NCI-H2029 treated with DMSO at 0.1 percent for 48 hours (cell line): ENCODE measurements at regions not wholly inside any gene's neighbourhood (a gene's known extent, or its start where the extent isn't known, plus 50 kb on each side); places are given as distances from the start of the nearest gene placed in this dataset.

Experiments used
- DNase-seq: peaks from one replicate; lab custom pipeline; 2025; lab: John Stamatoyannopoulos, UW

DNA sequence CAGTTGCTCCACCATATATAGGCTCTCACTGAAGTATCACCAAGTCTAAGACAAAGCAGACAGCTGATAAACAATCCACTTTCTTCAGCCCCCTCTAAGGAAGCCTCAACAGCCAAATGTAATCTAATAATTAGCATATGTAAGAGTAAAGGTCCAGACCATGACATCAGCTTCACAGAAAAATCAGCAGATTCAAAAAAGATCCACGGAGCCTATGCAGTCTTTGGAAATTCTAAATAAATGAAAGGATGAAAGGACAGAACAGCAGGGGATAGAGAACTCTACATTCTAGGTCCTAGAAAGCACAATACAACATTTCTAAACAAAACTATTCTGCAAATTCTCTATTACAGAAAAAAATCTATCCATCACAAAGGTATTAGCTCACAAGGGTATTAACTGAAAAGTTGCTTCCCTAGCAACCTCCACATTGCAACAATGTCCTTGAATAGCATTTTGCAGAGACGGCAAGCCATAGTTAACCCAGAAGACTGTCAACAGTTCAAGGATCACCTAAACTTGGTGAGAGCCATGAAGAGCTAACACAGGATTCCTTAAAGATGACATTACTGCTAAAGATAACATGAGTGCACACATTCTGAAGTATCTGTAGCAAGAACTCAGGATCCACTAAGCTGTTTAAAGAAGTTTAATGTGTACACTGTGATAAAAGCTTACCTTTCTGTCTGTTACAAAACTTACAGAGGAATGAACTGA, 74.3 kb downstream of the SIPA1L2 start:
- no peak for DNase-seq

DNA sequence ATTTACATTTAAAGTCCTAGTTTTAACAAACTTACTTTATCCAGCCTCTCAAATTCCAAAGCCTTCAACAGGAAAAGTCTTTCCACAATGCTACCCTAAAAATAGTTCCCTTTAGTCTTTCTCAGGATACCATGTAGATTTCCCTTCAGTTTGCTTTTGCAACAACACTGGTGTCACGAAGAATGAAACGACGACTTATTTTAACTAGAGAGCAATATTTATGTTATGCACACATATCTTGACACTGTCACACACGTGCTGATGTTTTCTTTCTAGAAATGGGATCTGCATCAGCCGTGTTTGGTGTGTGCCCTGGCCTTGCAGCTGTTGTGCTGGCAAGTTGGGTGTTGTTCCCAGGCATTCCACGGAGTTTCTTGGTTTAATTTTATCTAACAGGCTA, 75.5 kb downstream of the SIPA1L2 start:
- DNase-seq: no peak

DNA sequence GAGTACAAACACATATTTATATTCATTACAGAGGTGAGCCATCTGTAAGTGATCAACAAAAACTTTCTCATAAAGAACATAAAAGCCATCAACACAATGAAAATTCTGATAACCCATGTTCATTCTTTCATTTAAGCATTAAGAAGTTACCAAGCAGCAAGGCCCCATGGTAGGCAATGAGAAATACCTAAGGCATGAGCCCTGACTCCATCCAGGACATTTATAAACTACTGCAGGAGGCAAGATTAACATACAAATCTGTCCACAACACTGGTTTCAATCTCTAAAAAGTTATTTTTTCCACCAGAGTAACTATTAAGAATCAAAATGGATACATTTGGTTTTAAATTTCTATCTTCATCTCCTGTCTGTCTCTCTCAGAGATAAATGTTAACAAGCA, 76.1 kb downstream of the SIPA1L2 start:
- DNase-seq: no peak

DNA sequence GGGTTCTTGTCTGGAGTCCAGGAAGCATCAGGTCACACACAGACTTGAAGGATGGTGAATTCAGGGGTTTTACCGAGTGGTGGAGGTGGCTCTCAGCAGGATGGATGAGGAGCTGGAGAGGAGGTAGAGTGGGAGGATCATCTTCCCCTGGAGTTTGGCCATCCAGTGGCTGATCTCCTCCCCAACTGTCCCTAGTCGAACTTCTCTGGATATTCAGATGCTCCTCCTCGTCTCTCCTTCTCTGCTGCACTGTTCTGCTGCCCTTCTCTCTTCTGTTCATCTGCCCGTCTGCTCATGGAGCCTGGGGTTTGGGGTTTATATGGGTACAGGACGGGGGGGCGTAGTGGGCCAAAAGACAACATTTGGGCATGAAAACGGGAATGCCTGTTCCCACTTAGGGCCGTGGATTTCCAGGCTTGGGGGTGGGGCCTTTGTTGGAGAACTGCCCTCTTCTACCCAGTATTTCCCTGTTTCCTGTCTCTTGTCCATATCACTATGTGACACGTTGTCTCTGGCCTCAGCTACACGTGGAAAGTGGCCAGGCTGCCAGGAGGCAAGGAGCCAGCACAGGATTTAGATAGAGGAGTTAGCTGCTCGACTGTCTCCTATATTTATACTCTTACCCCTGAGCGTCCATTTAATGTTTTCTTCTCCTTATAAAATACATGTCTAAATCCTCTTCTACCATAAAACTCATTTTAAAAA, 76.7 kb downstream of the SIPA1L2 start:
- peak; percentile 52 for DNase-seq

DNA sequence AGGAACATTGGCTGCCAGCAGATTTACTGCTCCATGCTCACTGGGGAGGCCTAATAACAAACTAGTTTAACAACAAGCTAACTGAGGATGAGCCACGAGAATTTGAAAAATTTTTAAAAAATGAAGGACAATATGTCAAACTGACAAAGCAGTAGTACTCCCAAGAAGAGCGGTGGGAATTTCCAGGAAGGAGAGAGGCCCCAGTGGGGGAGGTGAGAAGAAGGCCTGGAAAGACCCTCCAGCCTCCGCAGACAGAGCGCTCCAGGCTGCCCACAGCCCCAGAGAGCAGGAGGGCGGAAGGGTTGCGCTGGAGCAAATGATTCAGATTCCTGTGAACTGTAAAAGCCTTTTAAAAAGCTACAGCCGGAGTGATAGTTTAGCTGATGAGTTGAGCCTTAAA, 78.5 kb downstream of the SIPA1L2 start:
- DNase-seq: no peak

DNA sequence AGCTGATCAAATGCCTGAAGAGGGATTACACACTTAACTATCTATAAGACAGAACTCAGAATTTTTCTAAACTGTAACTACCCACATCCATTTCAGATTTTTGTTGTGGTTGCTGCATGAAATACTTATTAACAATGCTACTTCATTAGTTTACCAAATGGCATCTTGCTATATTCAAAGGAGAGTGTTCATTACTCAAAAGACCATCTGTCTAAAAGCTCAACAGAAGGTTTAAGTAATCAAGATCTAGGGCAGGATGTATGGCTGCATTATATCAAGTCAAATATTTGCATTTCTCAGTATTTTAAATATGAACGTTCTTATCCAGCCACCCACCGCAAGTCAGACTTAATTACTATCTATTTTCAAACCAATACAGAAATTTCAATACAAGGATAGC, 79.9 kb downstream of the SIPA1L2 start:
- no peak for DNase-seq

DNA sequence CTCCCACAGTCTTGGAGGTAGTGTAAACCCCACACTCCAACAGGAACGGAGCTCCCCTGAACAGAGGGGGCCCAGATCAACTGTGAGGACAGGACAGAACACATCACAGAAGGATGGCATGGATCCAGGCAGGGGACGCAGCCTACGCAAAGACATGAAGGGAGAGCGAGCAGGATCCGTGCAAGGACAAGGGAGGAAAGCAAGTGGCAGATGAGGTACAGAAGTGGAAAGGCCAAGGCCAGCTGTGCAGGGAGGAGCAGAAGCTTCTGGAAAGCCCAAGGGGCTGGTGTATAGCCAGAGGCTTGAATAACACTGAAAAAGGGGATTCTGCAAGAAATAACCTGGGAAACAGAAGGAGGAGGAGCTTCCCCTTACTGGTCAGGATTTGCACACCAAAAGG, 81.2 kb downstream of the SIPA1L2 start:
- DNase-seq: no peak

DNA sequence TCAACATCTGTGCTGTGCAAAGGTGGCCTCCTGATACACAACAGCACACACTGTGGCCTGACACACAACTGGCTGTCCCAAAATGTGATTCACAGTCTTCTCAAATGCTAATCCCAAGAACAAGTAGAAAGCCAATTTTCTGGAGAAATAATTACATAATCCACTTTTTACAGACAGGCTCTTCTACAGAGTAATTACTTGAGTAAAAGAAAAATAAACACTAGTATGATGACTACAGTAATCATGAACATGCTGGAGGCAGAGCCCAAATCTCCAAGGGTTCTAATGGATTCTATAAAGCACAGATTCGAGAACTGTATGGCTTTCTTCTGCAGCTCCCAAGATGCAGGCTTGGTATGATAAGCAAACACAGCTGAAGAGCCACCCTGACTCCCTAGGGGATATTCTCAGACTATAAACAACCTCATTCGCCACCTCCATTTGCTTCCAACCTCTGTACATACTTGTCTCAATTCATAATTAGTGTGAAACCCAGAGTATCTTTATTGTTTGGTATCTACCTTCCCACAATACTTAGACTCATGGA, 81.9 kb downstream of the SIPA1L2 start:
- DNase-seq: no peak

DNA sequence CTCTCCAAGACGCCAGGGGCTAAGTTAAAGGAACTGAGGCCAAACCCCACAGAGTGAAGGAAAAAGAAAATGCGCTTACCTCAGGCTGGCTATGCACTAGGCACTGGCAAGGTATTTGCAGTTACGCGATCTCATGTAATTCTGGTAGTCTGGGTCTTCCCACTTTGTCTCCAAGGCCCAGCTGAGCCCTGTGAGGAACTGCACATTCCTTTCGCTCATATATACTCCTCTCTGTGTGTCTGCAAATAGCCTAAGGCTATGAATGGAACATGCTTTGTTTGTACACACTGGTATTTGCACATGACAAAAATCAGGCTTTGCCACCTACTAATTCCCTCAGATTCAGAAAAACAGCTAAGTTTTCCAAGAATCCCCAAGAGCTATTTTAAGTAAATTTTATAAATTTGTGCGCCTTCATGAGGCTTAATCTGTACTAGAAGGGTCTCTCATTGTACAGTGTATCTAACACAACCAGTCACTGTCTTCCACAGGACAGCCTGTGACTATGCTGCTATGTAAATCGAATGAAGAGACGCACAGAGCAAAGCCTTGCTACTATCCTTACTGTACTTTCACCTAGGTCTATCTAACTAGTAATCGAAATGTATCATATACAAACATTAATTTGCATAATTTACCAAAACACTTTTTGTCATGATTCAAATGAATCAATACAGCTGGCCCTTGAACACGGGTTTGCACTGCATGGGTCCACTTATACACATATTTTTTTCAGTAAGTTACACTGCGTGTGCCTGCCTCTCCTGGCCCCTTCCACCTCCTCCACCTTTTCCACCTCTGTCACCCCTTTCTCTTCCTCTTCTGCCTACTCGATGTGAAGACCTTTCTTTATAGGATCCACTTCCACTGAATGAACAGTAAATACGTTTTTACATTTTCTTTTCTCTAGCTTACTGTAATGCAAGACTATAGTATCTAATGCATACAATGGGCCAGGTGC, 87.0 kb downstream of the SIPA1L2 start:
- DNase-seq: no peak

DNA sequence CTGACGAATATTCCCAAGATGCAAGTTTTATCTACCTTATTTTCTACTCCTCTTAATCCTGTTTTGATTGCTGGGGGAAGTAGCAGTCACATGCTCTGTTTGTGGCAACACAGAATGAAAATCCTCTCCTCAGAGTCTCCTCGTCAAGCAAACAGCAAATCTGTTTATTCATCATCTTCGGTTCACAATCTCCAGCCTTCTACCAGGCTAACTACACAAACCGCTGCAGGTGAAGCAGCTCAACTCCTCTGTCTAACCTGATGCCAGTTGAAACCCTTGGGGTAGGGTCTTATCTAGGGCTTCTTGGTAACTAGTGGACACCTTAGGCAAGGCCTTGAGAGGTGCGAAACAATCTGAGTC, 91.0 kb downstream of the SIPA1L2 start:
- DNase-seq: no peak

DNA sequence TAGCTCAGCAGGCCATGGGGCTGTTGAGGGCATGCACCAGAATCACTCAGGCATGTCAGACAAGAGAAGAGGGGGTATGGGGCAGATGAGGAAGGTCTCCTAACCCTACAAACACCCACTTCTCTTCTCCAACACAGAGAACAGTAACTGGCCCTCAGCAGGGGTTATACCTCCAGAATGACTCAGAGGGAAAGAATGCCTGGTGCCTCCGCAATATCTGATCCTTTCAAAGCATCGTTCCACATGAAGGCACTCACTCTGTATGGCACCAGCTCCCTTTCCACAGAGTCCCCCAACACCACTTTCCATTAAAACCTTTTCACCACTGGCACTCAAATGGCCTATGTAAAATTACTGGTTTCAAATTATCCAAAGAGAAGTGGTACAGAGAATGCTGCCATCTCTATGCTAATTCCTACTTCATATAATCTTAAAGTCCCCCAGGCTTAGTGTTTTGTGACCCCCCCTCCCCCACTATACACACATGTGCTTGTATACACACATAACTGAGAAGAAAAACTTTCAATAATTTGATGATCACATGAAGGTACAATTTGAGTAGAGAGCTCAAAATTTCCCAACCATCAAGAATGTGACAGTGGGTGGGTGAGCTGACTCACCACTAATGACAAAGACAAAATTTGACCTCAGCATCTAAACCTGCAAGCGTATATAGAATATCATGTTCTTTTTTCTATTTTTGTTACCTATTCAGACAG, 91.5 kb downstream of the SIPA1L2 start:
- no peak for DNase-seq

DNA sequence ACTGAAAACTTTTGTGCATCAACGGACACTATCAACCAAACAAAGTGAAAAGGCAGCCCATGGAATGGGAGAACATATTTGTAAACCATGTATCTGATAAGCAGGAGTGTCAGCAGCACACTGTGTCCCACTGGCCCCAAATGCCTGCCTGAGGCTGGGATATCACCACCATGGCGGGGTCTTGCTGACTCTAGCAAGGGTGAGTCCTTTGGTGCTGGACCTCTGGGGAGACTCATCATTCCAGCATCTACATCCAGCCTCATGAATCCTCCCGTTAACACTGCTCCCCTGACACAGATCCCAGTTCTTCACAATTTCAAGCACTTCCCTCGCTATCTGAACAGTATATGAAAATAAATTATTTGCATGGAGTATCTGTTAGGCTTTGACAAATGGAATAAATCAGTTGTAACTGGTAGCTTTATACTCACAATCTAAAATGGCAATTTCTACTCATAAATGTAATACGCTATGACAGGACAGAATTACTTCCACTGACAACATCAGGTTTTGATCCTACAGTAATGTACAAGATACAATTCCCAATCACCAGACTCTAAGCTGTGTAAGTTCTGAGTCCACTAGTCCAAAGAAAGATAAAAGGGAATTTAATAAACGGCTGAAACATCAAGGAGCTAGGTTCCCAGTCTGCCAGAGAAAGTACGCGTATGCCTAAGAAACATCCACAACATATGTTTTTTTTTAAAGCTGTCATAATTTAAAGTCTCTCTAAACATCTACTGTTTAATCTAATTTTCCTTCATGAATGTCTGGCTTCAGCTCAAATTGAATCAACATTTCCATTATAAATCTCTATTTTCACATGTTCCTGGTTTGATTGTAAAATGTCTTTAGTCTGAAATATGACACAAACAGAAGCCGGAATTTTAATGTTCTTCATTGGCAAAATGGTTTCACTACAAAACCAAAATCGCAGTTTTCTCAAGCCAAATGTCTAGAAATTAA, 95.1 kb downstream of the SIPA1L2 start:
- no peak for DNase-seq

DNA sequence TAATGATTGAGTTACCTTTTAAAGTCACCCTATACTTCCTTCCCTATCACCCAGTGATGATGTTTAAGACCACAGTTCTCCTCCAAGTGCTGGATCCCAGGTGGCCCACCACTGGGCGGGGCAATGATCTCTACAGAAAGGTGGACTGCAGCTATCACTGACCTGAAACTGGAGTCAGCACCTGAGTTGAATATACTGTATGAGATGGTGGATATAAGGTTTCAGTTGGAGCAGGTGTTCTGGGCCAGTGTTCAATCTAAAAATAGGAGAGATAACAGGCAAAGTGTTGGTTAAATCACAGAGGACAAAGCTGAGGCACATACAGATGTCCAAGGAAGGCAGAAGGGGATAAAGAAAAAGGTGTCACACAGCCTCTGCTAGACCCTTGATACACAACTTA, 96.6 kb downstream of the SIPA1L2 start:
- DNase-seq: peak; percentile 53

DNA sequence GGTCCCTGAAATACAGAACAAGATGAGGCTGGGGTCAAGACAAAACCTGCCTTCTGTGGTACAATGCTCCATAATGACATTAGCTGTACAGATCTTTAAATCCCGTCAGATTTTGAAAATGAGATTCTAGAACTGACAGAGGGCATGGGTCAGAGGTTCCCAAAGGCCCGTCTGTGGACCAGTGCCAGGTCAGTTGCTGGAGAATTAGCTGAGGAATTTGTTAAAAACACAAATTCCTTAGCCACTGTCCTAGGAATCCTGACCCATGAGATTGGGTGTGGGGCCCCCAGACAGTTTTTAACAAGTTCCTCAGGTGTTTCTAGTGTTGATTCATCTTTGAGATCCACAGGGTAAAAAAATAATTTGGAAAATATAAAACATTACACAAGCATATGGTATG, 97.0 kb downstream of the SIPA1L2 start:
- DNase-seq: no peak

DNA sequence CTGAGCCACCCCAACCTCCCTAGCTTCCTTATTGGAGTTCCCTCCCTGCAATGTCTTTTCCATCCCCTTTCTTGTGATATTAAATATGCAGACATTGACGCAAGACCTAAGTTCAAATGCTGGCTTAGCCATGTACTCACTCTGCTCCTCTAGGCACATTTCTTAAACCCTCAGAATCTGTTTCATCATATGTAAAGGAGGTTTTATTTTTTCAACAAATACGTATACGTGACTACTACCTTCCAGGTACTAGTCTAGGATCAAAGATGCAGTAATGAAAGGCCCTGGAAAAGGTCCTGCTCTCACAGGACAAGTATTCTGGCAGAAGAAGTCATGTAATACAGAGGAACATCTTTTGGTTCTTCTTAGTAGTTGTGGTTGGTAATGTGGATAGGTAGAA, 98.6 kb downstream of the SIPA1L2 start:
- DNase-seq: no peak

DNA sequence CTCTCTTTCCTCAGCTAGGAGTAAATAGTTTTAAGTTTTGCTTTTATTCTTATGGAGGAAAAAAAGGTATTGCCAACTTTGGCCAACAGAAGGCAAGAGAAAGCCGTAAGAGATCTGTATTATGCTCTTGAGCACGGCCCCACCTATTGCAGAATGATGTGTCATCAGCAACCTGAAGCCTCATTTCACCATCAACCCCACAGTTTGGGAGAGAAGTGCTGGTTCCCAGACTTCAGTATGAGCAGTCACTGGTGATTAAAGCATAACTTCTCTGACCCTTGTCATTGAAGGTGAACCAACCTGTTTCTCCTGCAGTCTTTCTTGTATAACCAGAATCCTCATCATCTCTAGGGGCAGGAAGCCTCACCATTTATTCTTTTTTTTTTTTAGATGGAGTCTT, 100.2 kb downstream of the SIPA1L2 start:
- DNase-seq: no peak

DNA sequence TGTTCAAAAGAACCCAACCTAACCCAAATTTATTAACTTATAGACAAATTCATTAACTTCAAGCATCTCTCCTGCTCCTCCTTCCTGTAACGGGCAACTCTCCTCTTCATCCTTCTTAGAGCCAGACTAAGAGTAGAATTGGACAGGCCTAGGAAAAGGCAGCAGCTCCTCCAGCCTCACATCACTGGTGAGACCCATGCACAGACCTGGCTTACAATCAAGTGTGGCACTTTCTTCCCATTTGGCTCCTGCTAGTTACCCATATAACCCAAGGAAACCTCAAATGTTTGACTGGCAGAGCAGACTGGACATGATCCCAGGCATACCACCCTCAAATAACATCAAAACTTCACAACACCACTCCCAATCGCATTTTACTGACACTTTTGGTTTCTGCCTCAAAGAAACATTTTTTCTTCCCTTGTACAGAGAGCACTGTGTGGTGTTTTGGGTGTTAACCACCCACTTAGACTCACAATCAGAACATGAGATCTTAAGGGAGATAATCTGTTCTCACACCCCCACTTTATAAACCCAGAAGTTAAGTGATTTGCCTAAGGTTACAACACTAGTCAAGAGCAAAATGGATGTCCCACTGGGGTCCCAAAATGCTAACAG, 101.4 kb downstream of the SIPA1L2 start:
- no peak for DNase-seq

DNA sequence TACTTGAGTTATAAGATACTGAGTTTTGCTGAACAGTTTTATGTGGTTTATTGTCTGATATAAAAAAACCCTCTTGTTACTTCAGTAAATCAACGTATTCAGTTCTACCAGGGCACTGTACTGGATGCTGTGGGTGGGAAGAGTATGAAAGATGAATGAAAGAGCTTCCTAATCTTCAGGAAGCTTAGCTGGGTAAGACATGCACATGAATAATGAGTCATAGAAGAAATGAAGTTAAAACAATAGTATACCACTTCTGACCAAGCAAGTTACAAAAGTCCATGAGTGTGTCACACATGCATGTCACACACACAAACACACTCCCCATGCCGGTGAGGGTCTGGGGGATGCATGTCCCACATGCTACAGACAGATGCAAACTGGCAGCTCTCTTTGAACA, 105.9 kb downstream of the SIPA1L2 start:
- no peak for DNase-seq

DNA sequence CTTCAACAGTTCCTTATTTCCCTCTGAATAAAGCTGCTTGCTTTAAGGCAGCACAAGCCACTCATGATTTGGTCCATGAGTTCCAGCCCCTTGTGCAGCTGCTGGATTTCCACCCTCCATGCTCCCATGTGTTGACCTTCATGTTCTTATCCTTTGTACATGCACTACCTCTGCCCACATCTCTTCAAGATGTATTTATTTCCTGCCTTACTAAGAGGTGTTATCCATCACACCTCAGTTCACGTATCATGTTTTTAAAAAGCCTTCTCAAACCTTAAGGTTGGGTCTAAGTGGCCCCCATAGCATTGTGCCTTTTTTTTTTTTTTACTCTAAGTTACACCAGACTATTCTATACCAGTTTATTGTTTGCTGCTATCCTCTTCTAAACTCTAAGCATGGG, 107.7 kb downstream of the SIPA1L2 start:
- DNase-seq: no peak

DNA sequence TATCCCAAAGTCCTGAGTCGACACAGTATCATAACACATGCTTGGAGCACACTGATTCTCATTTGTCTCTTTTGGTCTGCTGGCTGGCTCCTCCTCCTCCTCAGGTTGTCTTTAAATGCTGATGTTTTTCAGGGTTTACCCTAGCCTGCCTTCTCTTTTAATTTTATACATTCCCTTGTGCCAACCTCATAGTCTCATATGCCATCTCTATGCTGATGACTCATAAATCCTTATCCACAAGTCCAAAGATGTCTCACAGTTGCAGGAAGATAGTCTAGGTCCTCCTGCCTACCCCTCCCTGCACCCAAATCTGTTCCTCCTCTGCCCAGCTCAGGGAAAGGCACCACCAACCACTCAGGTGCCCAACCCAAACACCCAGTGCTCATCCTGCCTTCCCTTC, 108.3 kb downstream of the SIPA1L2 start:
- DNase-seq: no peak
